ENCODE measurements at regions not wholly inside any gene's neighbourhood (a gene's known extent, or its start where the extent isn't known, plus 50 kb on each side); places are given as distances from the start of the nearest gene placed in this dataset.

GRCh38 chr1:232557096-232557495, 72.8 kb downstream of the SIPA1L2 start:
- no peak for TF ChIP-seq ESRRG (CRISPR knock-in tag; IDR thresholded peaks at IDR 0.05)
- no peak for TF ChIP-seq RARB (CRISPR knock-in tag; IDR thresholded peaks at IDR 0.05)
- no peak for TF ChIP-seq CSDC2 (CRISPR knock-in tag; IDR thresholded peaks at IDR 0.05)
- no peak for TF ChIP-seq ZFP3 (CRISPR knock-in tag; IDR thresholded peaks at IDR 0.05)
- no peak for TF ChIP-seq ZNF565 (CRISPR knock-in tag; conservative IDR thresholded peaks at IDR 0.05; ENCODE audit: low read depth)
- TF ChIP-seq GLIS3 (CRISPR knock-in tag; IDR thresholded peaks at IDR 0.05) = no peak
- TF ChIP-seq CSRNP3 (CRISPR knock-in tag; IDR thresholded peaks at IDR 0.05) = no peak
- no peak for TF ChIP-seq TOX (CRISPR knock-in tag; IDR thresholded peaks at IDR 0.05; ENCODE audit: borderline replicate concordance)
- TF ChIP-seq ZFP30 (CRISPR knock-in tag; IDR thresholded peaks at IDR 0.05) = no peak
- no peak for TF ChIP-seq CREB5 (CRISPR knock-in tag; IDR thresholded peaks at IDR 0.05; ENCODE audit: low read depth)
- no peak for TF ChIP-seq POU6F1 (CRISPR knock-in tag; IDR thresholded peaks at IDR 0.05; ENCODE audit: borderline replicate concordance, low read depth)
- no peak for ATAC-seq

- TF ChIP-seq RARB (CRISPR knock-in tag; IDR thresholded peaks at IDR 0.05) = no peak
- no peak for TF ChIP-seq CSDC2 (CRISPR knock-in tag; IDR thresholded peaks at IDR 0.05)
- no peak for TF ChIP-seq ESRRG (CRISPR knock-in tag; IDR thresholded peaks at IDR 0.05)
- TF ChIP-seq ZC3H10 (CRISPR knock-in tag; IDR thresholded peaks at IDR 0.05) = no peak
- TF ChIP-seq CREB5 (CRISPR knock-in tag; IDR thresholded peaks at IDR 0.05; ENCODE audit: low read depth) = no peak
- TF ChIP-seq ZNF70 (CRISPR knock-in tag; IDR thresholded peaks at IDR 0.05) = no peak
- no peak for TF ChIP-seq BACH2 (CRISPR knock-in tag; IDR thresholded peaks at IDR 0.05; ENCODE audit: borderline replicate concordance)
- ATAC-seq = no peak
Observed at GRCh38 chr1:232556351-232556750, 73.6 kb downstream of the SIPA1L2 start.

GRCh38 chr1:232555494-232556210, 74.3 kb downstream of the SIPA1L2 start:
- no peak for TF ChIP-seq TCF4 (CRISPR knock-in tag; IDR thresholded peaks at IDR 0.05; ENCODE audit: borderline replicate concordance)
- TF ChIP-seq TSHZ2 (CRISPR knock-in tag; IDR thresholded peaks at IDR 0.05) = no peak
- no peak for TF ChIP-seq RARB (CRISPR knock-in tag; IDR thresholded peaks at IDR 0.05)
- no peak for TF ChIP-seq ZFP3 (CRISPR knock-in tag; IDR thresholded peaks at IDR 0.05)
- no peak for TF ChIP-seq ZNF565 (CRISPR knock-in tag; conservative IDR thresholded peaks at IDR 0.05; ENCODE audit: low read depth)
- TF ChIP-seq TOX (CRISPR knock-in tag; IDR thresholded peaks at IDR 0.05; ENCODE audit: borderline replicate concordance) = no peak
- TF ChIP-seq OSR1 (CRISPR knock-in tag; IDR thresholded peaks at IDR 0.05) = no peak
- TF ChIP-seq ESRRG (CRISPR knock-in tag; IDR thresholded peaks at IDR 0.05) = no peak
- TF ChIP-seq ZNF8 (CRISPR knock-in tag; IDR thresholded peaks at IDR 0.05) = no peak
- no peak for ATAC-seq

GRCh38 chr1:232554409-232554808, 75.5 kb downstream of the SIPA1L2 start:
- ATAC-seq = no peak
- no peak for TF ChIP-seq CSRNP3 (CRISPR knock-in tag; IDR thresholded peaks at IDR 0.05)
- TF ChIP-seq CSDC2 (CRISPR knock-in tag; IDR thresholded peaks at IDR 0.05) = no peak
- no peak for TF ChIP-seq POU6F1 (CRISPR knock-in tag; IDR thresholded peaks at IDR 0.05; ENCODE audit: borderline replicate concordance, low read depth)
- TF ChIP-seq OSR1 (CRISPR knock-in tag; IDR thresholded peaks at IDR 0.05) = no peak
- TF ChIP-seq TOX (CRISPR knock-in tag; IDR thresholded peaks at IDR 0.05; ENCODE audit: borderline replicate concordance) = no peak
- no peak for TF ChIP-seq TCF4 (CRISPR knock-in tag; IDR thresholded peaks at IDR 0.05; ENCODE audit: borderline replicate concordance)
- TF ChIP-seq PPARA (CRISPR knock-in tag; IDR thresholded peaks at IDR 0.05; ENCODE audit: borderline replicate concordance) = no peak
- TF ChIP-seq ZC3H10 (CRISPR knock-in tag; IDR thresholded peaks at IDR 0.05) = no peak
- no peak for TF ChIP-seq PATZ1 (CRISPR knock-in tag; IDR thresholded peaks at IDR 0.05; ENCODE audit: borderline replicate concordance)
- no peak for TF ChIP-seq ZFP30 (CRISPR knock-in tag; IDR thresholded peaks at IDR 0.05)
- no peak for TF ChIP-seq ZFP3 (CRISPR knock-in tag; IDR thresholded peaks at IDR 0.05)
